Thyroid gland (tissue), 4 donors: ENCODE measurements at regions not wholly inside any gene's neighbourhood (a gene's known extent, or its start where the extent isn't known, plus 50 kb on each side); places are given as distances from the start of the nearest gene placed in this dataset.

Source experiments
- POLR2A ChIP-seq, 2 donors: fragments of 450-650 bp; IDR thresholded peaks; one replicate each; pipeline ENCODE4 v1.6.1; 2017; ENCODE audit warnings: antibody characterized with exemption in 2 of 2, mild to moderate bottlenecking in 2 of 2, moderate library complexity in 1 of 2
- TF ChIP-seq, protein P1 (sequence below), 6 experiments: fragments of 200-600 bp in 3 of 6; fragments of 450-650 bp in 3 of 6; sonication (generic) in 3 of 6; IDR thresholded peaks; one replicate each; pipeline ENCODE4 v1.5.1; 2016 to 2019; ENCODE audit warnings: antibody characterized with exemption in 6 of 6, mild to moderate bottlenecking in 2 of 6, inconsistent platforms in 1 of 6, moderate library complexity in 1 of 6

DNA sequence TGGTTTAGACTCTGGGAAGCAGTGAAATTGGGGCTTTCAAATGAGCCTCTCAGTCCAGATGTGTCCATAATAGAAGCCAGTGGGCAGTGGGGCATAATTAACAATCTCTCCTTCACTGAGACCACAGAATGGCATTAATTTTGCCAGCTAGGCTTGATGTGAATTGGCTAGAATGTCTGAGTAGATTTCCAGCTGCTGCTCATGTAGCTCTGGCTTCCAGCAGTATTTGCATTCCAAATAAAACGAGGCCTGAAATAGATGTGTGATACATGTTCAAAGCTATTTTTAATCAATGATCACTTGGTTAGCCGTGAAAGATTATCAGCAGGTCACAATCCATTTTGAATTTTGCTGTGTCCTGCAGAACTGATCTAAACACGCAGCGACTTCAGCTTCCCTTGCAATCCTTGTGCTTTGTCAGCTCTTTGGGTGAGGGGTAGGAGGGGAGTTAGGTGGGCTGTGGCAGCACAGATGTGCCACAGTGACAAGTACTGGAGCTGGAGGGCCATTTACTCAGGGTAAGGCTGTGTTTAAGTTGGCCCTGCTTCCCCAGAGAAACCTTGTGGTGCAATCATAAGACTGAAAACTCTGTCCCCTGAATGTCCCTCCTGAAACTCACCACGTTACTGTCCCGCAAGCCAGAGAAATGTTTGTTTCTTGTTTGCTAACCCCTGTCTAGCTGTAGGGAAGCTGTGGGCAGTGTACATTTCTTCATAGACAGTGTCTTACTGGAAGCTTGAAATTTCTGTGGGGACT lies 56.9 kb upstream of the TMEM178A start:
- TF ChIP-seq, protein P1, sequence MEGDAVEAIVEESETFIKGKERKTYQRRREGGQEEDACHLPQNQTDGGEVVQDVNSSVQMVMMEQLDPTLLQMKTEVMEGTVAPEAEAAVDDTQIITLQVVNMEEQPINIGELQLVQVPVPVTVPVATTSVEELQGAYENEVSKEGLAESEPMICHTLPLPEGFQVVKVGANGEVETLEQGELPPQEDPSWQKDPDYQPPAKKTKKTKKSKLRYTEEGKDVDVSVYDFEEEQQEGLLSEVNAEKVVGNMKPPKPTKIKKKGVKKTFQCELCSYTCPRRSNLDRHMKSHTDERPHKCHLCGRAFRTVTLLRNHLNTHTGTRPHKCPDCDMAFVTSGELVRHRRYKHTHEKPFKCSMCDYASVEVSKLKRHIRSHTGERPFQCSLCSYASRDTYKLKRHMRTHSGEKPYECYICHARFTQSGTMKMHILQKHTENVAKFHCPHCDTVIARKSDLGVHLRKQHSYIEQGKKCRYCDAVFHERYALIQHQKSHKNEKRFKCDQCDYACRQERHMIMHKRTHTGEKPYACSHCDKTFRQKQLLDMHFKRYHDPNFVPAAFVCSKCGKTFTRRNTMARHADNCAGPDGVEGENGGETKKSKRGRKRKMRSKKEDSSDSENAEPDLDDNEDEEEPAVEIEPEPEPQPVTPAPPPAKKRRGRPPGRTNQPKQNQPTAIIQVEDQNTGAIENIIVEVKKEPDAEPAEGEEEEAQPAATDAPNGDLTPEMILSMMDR (IDR thresholded peaks at IDR 0.05): no peak
- no peak for TF ChIP-seq POLR2A (IDR thresholded peaks at IDR 0.05)
